ENCODE measurements at regions not wholly inside any gene's neighbourhood (a gene's known extent, or its start where the extent isn't known, plus 50 kb on each side); places are given as distances from the start of the nearest gene placed in this dataset.

DNA sequence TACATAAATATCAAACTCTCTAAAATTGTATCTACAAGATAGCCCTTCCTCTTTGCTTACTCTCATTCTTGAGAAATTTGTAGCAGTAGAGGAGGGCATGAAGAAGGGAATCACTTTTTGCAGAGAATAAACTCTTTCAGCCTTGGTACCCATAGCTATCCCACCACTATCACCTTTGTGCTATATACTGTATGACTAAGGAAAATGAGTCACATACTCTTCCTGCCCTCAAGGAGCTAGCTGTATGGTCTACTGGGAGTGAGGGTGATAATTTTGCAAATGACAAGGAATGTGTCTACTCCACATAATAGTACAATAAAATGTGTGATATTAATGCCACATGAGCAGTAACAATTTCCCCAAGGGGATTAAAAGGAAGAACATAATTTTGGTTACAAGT, 184.6 kb upstream of the WSB1 start:
- TF ChIP-seq YY1 (IDR thresholded peaks at IDR 0.05; ENCODE audit: low read depth) (no peak), NFIC (IDR thresholded peaks at IDR 0.05) (no peak)
- TF ChIP-seq, protein P1, sequence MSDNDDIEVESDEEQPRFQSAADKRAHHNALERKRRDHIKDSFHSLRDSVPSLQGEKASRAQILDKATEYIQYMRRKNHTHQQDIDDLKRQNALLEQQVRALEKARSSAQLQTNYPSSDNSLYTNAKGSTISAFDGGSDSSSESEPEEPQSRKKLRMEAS (IDR thresholded peaks at IDR 0.05): no peak
- TF ChIP-seq, protein P2, sequence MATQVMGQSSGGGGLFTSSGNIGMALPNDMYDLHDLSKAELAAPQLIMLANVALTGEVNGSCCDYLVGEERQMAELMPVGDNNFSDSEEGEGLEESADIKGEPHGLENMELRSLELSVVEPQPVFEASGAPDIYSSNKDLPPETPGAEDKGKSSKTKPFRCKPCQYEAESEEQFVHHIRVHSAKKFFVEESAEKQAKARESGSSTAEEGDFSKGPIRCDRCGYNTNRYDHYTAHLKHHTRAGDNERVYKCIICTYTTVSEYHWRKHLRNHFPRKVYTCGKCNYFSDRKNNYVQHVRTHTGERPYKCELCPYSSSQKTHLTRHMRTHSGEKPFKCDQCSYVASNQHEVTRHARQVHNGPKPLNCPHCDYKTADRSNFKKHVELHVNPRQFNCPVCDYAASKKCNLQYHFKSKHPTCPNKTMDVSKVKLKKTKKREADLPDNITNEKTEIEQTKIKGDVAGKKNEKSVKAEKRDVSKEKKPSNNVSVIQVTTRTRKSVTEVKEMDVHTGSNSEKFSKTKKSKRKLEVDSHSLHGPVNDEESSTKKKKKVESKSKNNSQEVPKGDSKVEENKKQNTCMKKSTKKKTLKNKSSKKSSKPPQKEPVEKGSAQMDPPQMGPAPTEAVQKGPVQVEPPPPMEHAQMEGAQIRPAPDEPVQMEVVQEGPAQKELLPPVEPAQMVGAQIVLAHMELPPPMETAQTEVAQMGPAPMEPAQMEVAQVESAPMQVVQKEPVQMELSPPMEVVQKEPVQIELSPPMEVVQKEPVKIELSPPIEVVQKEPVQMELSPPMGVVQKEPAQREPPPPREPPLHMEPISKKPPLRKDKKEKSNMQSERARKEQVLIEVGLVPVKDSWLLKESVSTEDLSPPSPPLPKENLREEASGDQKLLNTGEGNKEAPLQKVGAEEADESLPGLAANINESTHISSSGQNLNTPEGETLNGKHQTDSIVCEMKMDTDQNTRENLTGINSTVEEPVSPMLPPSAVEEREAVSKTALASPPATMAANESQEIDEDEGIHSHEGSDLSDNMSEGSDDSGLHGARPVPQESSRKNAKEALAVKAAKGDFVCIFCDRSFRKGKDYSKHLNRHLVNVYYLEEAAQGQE (IDR thresholded peaks at IDR 0.05; ENCODE audit: low read depth): no peak
